NCI-H526 (cell line): ENCODE measurements at regions not wholly inside any gene's neighbourhood (a gene's known extent, or its start where the extent isn't known, plus 50 kb on each side); places are given as distances from the start of the nearest gene placed in this dataset.
A peak's percentile ranks its signal among the peaks of the same experiment; 100 is the strongest.
"Not testable (repeated sequence)": the region's sequence is repeated elsewhere in the genome, so short reads cannot be mapped to it uniquely, and the experiment has no call there.

ENCODE experiments used
- DNase-seq, 2 experiments: peaks; one replicate each; lab custom pipeline; 2025; lab: John Stamatoyannopoulos, UW

DNA sequence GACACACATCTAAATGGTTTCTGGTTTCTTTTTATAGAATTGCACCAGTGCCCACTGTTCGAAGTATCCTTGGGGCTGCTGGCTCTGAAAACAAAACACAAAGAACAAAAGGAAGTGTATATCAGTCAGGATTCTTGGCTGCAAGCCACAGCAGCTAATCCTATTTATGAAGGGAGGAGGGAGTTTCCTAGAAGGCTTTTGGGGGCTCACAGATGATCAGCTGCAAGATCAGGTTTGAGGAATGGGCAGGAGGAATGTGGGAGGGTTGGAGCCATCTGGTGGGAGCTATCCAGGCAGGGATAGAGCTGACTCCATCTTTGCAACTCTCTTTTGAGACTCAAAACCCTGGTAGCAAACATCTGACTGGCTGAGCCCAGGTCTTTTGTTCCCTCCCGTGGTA, 118.3 kb upstream of the EEF2KMT start:
- DNase-seq, result no peak

DNA sequence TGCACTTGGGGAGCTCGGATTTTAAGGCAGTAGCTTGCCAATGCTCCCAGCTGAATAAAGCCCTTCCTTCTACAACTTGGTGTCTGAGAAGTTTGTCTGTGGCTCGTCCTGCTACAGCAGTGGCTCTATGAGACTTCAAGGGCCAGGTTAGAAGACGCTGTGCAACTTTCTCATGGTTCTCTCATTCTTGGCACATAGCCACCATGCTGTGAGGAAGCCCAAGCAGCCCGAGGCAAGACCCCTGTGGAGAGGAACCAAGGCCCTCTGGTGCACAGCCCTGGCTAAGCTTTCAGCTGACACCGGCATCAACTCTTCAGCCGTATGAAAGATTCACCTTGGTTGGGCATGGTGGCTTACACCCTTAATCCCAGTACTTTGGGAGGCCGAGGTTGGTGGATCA, 116.9 kb upstream of the EEF2KMT start:
- DNase-seq, result no peak

DNA sequence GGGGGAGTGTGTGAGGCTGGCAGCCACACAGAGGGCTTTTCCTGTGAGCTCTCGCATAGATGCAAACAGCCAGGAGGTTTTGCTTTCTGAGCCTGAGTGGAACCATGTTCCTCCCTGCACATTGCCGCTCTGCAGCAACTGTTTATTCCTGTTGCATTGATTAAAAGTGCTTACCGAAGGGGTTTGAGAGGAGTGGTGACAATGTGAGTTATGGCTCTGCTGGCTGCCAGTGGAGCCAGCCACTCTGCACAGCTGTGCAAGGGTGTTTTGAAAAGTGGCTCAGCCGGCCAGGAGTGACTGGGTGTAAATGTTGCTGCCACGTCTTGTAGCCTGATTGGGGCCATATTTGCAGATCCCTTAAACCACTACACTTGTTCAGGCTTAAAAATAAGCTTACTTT, 114.9 kb upstream of the EEF2KMT start:
- DNase-seq, result not testable (repeated sequence)

DNA sequence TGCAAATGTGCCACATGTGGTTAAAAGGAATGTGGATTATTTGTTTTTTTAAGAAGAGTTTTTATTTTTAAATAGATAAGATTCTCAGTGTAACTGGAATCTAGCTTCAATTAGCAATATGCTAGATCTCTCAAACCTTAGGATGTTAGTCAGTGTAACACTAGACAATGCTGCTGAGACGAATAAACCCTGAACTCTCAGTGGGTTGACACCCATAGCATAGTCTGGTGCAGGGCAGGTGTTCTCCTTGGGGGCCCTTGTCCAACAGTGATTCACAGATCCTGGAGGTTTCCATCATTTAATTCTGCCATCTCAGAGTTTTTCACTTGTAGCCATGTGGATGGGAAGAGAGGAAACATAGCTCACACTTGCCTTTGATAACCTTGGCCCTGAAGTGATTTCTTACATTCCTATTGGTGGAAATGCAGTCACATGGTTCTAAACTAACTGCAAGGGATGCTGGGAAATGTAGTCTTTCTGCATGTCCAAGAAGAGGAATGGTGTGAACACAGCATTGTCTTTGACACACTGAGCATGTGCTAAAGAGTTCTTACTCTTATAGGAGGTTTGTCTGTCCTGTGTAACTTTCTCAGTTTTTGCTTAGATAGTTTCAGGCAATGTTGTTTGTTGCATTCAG, 110.4 kb upstream of the EEF2KMT start:
- DNase-seq, result peak in 1 of 2 experiments; percentile 7

DNA sequence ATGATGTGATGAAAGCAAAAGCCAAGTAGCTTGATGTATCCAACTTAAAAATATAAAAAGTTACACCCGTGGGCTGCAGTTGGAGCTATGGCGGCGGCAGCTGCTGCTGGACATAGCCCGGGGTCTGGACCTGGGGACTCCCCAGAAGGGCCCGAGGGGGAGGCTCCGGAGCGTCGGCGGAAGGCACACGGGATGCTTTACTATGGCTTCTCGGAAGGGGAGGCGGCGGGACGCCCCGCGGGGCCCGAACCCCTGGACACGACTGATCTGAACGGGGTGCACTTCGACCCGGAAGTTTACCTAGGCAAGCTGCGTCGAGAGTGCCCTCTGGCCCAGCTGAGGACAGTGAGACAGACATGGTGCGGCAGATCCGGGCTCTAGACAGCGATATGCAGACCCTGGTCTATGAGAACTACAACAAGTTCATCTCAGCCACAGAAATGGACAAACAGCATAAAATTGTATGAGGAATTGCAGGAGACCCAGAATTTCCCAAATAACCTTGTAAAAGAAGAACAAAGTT, 109.5 kb upstream of the EEF2KMT start:
- DNase-seq, result no peak

DNA sequence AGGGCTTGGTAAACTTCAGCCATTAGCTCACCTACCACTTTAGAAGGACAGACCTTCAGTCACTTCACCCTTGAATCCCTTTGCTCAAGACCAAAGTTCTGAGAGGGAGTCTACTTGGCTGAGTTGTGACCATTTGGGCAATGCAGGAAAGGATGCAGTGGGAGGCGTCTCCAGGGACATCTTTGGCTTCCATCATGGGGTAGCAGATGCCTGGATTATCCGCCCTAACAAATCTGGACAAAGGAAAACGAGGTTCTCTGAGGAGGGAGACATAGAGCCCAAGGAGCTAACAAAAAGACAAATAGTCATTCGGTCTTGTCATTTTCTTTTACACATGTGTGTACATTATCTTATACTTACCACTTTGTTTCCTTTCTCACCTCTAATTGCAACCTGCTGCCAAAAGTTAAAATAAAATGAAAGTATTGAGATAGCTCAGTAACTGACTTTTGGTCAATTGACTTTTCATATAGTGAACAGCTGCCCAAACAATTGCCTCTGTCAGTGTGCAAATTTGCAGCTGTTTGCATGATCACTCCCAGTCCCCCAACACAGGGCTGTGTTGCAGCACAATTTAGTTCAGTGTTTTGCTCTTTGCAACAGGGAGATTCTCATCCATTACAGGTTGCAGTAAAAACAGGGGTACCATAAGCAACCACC, 108.9 kb upstream of the EEF2KMT start:
- no peak for DNase-seq

DNA sequence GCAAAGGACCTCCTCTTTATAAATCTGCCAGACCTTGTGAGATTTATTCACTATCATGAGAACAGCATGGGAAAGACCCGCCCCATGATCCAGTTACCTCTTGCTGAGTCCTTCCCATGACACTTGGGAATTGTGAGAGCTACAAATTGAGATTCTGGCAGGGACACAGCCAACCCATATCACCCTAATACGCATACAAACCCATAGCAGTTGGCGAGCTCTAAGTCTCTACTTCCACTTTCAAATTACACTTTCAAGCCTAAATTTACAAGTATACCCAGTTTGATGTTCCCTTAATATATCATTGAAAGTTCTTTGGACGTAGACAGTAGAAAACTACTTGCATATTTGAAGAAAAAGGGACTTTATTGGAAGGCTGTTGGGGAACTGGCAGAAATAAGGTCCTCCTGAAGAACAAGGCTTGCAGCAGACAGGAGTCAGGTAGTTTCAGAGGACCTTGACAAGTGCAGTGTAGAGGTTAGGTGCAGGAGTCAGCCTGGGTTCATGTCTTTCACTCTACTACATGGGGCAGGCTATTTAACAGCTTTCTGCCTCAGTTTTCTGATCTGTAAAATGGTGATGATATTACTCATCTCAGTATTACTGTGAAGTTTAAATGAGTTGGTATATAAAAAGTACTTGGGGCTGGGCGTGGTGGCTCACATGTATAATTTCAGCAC, 107.9 kb upstream of the EEF2KMT start:
- no peak for DNase-seq

DNA sequence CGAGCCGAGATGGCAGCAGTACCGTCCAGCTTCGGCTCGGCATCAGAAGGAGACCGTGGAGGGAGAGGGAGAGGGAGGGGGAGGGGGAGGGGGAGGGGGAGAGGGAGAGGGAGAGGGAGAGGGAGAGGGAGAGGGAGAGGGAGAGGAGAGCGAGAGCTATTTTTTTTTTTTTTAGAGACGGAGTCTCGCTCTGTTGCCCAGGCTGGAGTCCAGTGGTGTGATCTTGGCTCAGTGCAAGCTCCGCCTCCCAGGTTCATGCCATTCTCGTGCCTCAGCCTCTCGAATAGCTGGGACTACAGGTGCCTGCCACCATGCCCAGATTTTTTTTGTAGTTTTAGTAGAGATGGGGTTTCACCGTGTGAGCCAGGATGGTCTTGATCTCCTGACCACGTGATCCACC, 106.1 kb upstream of the EEF2KMT start:
- not testable (repeated sequence) for DNase-seq

DNA sequence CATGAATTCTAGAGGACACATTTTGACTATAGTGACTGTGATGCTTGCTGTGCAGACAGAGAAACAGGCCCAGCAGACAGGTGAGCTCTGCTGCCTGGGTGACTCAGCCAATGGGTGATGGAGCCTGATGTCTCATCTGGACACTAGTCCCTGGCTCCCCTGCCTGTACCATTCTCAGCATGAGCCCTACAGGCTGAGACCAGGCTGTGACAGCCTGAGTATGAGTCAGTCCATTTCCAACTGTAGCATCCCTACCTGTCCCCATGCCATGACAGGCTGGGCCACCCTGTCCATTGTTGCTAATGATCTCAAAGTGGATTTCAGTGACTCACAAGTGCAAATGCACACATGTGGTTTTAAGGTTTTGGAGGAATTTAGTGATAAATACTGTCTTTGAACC, 102.5 kb upstream of the EEF2KMT start:
- no peak for DNase-seq

DNA sequence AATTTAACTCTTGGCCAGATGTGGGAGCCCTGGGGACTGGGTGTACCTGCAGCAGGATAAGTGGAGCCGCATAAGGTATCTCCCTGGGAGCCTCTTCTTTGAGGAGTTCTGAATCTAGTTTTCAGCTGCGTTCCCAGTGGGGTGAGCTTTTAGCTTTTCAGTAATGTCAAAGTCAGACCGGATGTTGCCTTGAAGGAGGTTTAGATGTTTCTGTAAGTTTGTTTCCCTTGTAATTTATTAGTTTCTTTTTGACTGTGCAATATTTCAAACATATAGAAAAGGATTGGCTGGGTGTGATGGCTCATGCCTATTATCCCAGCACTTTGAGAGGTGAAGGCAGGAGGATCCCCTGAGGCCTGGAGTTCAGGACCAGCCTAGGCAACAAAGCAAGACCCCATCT, 98.6 kb upstream of the EEF2KMT start:
- DNase-seq, result no peak

DNA sequence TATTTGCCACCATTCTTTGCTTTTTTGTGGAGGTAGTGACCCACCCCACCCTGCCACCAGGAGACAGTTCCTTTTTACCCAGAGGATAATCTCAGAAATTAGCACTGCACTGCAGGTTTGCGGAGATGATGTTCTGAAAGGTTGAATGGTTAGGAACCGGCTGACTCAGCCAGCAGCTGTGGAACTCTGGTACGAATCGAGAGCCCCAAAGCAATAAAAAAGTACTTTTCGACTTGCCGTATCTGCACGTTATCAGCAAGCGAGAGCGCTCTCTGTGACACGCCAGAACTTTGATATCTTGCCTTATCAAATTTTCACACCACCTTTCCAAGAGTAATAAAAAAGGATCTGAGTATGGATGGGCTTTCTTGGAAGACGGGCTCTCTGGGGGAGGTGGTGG, 96.3 kb upstream of the EEF2KMT start:
- DNase-seq, result no peak

DNA sequence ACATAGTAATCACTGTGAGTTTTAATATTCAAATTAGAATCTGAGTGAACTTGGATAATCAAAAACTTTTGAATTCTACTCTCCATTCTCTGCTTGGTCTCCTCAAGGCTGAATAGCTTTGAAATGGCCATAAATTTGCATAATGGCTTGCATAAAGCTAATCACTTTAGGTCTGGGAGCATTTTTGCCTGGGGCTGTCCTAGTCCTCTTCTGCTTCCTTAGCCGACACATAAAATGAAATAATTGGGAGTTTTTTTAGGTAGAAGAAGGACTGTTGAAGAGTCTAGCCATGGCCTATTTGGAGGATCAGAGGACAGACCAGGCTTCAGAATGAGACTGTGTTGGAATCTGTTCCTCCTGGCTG, 91.4 kb upstream of the EEF2KMT start:
- no peak for DNase-seq

DNA sequence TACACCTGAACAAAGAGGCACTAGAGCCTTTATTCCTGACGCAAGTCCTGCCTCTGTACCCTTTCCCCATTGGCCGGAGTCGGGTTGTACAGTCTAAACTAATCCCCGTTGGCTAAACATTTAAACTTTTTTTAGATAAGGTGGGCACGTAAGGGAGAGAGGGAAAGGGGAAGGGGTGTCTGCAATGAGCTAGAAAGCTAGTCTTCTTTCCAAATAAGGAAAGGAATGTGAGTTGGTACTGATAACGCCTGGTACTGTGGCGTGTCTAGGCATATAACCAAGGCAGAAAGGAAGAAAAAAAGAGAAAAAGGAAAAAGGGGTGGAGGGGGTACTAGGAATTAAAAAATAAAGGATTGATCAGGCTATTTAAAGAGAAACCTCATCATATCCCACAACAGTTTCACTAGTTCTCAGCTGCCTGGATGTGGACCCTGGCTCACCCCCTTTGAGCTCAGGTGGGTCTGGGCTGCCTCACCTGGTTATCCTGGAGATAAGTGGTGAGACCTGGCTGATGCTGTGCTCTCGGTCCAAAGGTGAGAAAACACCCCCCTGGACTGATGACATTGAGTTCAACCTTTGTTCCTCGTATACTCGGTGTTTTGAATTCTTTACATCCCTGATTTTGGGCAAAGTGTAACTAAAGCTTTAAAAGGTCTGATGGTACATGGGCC, 90.9 kb upstream of the EEF2KMT start:
- DNase-seq, result no peak

DNA sequence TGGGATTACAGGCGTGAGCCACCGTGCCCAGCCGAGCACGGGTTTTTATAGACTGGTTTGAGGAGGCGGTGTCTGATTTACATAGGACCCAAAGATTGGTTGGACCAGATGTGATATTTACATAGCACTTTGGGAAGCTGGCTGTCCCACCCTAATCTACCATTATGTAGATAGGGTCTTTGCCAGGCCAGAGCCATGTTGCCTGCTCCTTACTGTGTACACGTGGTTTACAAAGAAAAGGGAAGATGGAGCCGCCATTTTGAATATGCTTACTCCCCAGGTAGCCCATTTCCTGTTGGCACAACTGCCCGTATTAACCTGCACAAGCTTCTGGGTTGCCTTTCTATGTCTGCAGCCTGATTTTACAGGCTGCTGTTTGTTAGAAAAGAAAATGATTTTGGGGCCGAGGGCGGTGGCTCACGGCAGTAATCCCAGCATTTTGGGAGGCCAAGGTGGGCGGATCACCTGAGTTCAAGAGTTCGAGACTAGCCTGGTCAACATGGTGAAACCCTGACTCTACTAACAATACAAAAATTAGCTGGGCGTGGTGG, 89.9 kb upstream of the EEF2KMT start:
- DNase-seq, result no peak

DNA sequence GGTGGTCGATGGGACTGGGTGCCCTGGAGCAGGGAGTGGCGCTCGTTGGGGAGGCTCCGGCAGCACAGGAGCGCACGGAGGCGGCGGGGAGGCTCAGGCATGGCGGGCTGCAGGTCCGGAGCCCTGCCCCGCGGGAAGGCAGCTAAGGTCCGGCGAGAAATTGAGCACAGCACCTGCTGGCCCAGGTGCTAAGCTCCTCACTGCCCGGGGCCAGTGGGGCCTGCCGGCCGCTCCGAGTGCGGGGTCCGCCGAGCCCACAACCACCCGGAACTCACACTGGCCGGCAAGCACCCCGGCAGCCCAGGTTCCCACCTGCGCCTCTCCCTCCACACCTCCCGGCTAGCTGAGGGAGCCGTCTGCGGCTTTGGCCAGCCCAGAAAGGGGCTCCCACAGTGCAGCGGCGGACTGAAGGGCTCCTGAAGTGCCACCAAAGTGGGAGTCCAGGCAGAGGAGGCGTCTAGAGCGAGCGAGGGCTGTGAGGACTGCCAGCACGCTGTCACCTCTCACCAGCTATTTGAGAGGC, 88.8 kb upstream of the EEF2KMT start:
- no peak for DNase-seq

DNA sequence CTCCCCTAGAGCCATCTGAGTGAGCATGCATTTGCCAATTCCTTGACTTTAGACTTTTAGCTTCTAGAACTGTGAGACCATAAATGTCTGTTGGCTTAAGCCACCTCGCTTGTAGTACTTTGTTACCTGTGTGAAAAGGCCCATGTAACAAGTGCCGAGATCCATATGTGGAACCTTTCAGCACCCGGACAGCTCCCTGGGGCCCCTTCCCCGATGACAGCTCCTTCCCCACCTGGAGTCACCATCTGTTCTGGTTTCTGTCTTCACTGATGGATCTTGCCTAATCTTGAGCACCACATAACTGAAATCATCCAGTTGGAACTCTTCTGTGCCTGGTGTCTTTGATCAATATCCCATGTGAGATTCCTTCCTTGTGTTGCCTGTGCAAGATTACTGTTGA, 78.9 kb upstream of the EEF2KMT start:
- DNase-seq, result no peak

DNA sequence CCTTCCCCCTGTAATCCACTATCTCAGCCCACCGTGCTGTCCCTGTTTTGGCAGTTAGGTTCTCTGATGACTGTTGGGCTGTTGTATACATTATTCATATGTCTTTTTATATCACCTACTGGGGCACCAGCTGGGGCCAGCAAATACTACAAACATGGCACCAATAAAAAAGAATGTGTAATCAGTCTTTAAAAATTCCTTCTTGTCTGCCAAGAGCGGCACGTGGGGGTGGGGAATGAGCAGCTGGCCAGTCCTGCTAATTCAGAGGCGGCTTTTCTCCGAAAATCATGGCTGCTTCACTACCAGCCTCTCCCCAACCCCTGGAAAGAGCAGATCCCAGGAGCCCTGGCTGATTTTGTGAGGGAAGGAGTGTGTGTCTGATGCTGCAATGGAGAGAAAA, 77.7 kb upstream of the EEF2KMT start:
- DNase-seq, result no peak

DNA sequence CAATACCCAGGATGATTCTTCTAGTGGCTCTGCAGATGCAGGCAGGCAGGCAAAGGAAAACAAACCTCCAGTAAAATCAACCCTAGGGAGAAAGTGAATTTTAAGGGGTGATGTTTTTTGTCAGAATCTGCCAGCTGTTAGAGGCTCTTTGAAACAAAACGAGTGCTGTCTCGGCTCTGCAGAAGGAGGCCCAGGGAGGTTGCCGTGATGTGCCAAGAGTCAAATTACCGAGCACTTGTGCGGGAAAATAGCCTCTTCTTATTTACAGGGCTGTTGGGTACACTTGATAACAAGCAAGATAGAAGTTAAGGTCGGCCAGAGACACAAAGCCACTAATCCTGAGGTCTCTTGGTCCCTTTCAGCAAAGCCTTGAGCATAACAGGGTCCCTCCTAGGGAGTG, 68.9 kb upstream of the EEF2KMT start:
- DNase-seq, result no peak

DNA sequence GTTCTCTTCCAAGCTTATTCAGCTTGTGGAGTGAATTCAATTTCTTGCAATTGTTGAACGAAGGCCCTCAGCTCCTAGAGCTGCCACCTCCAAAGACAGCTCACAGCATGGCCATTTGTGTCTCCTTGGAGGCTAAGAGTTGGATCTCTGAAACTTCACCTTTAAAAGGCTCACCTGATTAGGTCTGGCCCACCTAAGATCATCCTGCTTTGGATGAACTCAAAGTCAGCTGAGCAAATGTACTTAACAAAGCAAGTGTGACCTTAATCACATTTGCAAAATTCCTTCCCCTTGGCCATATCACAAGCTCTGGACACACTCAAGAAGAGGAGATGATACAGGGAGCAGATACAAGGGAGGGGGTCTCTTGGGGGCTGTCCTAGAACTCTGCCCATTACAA, 67.8 kb upstream of the EEF2KMT start:
- not testable (repeated sequence) for DNase-seq

DNA sequence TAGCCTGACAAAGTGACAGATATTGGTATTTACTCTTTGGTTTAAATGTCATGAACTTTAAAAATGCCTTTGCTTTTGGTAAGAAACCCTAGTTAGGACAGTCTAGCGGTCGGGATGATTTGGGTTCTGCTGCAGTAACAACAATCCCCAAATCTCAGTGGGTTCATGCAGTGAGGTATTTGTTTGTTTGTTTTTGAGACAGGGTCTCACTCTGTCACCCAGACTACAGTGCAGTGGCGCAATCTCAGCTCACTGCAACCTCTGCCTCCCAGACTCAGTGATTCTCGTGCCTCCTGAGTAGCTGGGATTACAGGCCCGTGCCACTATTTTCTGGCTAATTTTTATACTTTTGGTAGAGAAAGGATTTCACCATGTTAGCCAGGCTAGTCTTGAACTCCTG, 65.2 kb upstream of the EEF2KMT start:
- DNase-seq, result not testable (repeated sequence)

DNA sequence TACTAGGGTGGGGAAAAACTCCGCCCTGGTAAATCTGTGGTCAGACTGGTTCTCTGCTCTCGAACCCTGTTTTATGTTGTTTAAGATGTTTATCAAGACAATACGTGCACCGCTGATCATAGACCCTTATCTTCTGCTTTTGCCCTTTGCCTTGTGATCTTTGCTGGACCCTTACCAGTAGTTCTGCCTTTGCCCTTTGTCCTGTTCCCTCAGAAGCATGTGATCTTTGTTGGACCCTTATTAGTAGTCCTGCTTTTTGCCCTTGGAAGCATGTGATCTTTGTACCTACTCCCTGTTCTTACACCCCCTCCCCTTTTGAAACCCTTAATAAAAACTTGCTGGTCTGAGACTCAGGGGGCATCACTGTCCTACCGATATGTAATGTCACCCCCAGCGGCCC, 64.3 kb upstream of the EEF2KMT start:
- not testable (repeated sequence) for DNase-seq

DNA sequence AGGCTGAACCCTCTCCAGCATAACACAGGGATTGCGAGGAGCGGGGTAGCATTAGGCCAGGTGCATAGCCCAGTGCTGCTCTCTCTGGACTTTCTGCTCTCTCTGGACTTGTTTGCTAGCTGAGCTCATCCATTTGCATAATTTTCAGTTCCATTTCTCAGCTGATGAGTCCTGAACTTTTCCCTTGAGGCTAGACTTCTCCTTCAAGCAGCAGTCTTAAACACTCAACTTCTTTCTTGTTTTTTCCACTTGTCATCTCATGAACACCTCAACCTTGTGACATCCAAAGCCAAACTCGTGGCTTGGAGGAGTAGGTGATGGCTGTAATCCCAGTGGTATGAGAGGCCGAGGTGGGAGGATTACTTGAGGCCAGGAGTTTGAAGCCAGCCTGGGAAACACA, 62.4 kb upstream of the EEF2KMT start:
- DNase-seq, result not testable (repeated sequence)
